ENCODE measurements at regions not wholly inside any gene's neighbourhood (a gene's known extent, or its start where the extent isn't known, plus 50 kb on each side); places are given as distances from the start of the nearest gene placed in this dataset.

GRCh38 chr11:134670247-134670782, 258.3 kb upstream of the B3GAT1 start:
- no peak for TF ChIP-seq CTCF (IDR thresholded peaks at IDR 0.05)
- no peak for TF ChIP-seq POLR2A (IDR thresholded peaks at IDR 0.05)

Measured in uterus (tissue), 2 donors.